ENCODE measurements at regions not wholly inside any gene's neighbourhood (a gene's known extent, or its start where the extent isn't known, plus 50 kb on each side); places are given as distances from the start of the nearest gene placed in this dataset.
"Not testable (repeated sequence)": the region's sequence is repeated elsewhere in the genome, so short reads cannot be mapped to it uniquely, and the experiment has no call there.

GRCh38 chr3:82137861-82138260, 376.4 kb upstream of the GBE1 start:
- DNase-seq = no peak

GRCh38 chr3:82137050-82137449, 375.6 kb upstream of the GBE1 start:
- DNase-seq = no peak

- DNase-seq = no peak
Observed at GRCh38 chr3:82133070-82133606, 371.7 kb upstream of the GBE1 start.

GRCh38 chr3:82132210-82133069, 371.0 kb upstream of the GBE1 start:
- no peak for DNase-seq

- DNase-seq = peak; percentile 60
Observed at GRCh38 chr3:82130046-82130445, 368.6 kb upstream of the GBE1 start.

GRCh38 chr3:82129221-82129801, 367.9 kb upstream of the GBE1 start:
- no peak for DNase-seq

- no peak for DNase-seq
Observed at GRCh38 chr3:82128271-82128670, 366.8 kb upstream of the GBE1 start.

GRCh38 chr3:82122554-82123345, 361.3 kb upstream of the GBE1 start:
- no peak for DNase-seq

GRCh38 chr3:82114589-82114988, 353.1 kb upstream of the GBE1 start:
- DNase-seq = no peak

- not testable (repeated sequence) for DNase-seq
Observed at GRCh38 chr3:82110721-82111120, 349.3 kb upstream of the GBE1 start.

- no peak for DNase-seq
Observed at GRCh38 chr3:82103241-82103640, 341.8 kb upstream of the GBE1 start.

- no peak for DNase-seq
Observed at GRCh38 chr3:82100378-82100777, 338.9 kb upstream of the GBE1 start.

GRCh38 chr3:82093641-82094040, 332.2 kb upstream of the GBE1 start:
- no peak for DNase-seq

- DNase-seq = no peak
Observed at GRCh38 chr3:82088749-82089148, 327.3 kb upstream of the GBE1 start.

- DNase-seq = no peak
Observed at GRCh38 chr3:82087958-82088357, 326.5 kb upstream of the GBE1 start.

- DNase-seq = no peak
Observed at GRCh38 chr3:82085851-82086475, 324.5 kb upstream of the GBE1 start.

GRCh38 chr3:82085356-82085755, 323.9 kb upstream of the GBE1 start:
- no peak for DNase-seq

GRCh38 chr3:82084824-82085223, 323.4 kb upstream of the GBE1 start:
- no peak for DNase-seq

GRCh38 chr3:82082796-82083195, 321.4 kb upstream of the GBE1 start:
- no peak for DNase-seq

GRCh38 chr3:82081351-82081750, 319.9 kb upstream of the GBE1 start:
- no peak for DNase-seq

GRCh38 chr3:82080792-82081191, 319.3 kb upstream of the GBE1 start:
- DNase-seq = no peak

- DNase-seq = no peak
Observed at GRCh38 chr3:82080261-82080660, 318.8 kb upstream of the GBE1 start.

- no peak for DNase-seq
Observed at GRCh38 chr3:82079335-82079890, 318.0 kb upstream of the GBE1 start.
